H1 (cell line): ENCODE measurements at regions not wholly inside any gene's neighbourhood (a gene's known extent, or its start where the extent isn't known, plus 50 kb on each side); places are given as distances from the start of the nearest gene placed in this dataset.

Source experiments
- CTCF ChIA-PET: fragments of 300-600 bp; sonication (Branson Sonifier 250); formaldehyde crosslinking; loops from one replicate; lab custom pipeline; 2021; ENCODE audit not compliant: partially characterized antibody; lab: Charles Lee
- POLR2A ChIA-PET: fragments of 300-600 bp; sonication (Branson Sonifier 250); formaldehyde crosslinking; loops from one replicate; lab custom pipeline; 2021; ENCODE audit warnings: inconsistent platforms; ENCODE audit not compliant: partially characterized antibody; lab: Charles Lee
- DNase-seq, 2 experiments: peaks; one replicate each; pipeline versions ENCODE4 v3.0.0 to v3.0.0-alpha.2; 2010 to 2022; ENCODE audit warnings: low spot score in 2 of 2, low read depth in 1 of 2, mixed read lengths in 1 of 2
- FAIRE-seq: peaks from 2 replicates; lab custom pipeline; 2011; peaks lifted over from hg19 to GRCh38; lab: Jason Lieb, UNC
- H2AFZ ChIP-seq: 2 replicates; pipeline ENCODE4 v1.8.1; 2012; ENCODE audit warnings: low read length, inconsistent platforms
- H2AK5ac ChIP-seq: 2 replicates; pipeline ENCODE4 v1.6.1; 2013; ENCODE audit warnings: low read depth, low read length
- H2BK120ac ChIP-seq: replicated peaks from 2 replicates; pipeline ENCODE3; 2013; ENCODE audit warnings: low read depth, low read length, inconsistent platforms
- H2BK12ac ChIP-seq: 2 replicates; pipeline ENCODE4 v1.6.1; 2013; ENCODE audit warnings: low read depth, low read length
- H2BK15ac ChIP-seq: 2 replicates; pipeline ENCODE4 v1.6.1; 2013; ENCODE audit warnings: low read length
- H2BK20ac ChIP-seq: 2 replicates; pipeline ENCODE4 v1.6.1; 2013; ENCODE audit warnings: low read length
- H2BK5ac ChIP-seq: 2 replicates; pipeline ENCODE4 v1.6.1; 2013; ENCODE audit warnings: low read depth, low read length
- H3K14ac ChIP-seq: 2 replicates; pipeline ENCODE4 v1.6.1; 2013; ENCODE audit warnings: inconsistent platforms; ENCODE audit not compliant: insufficient read length
- H3K18ac ChIP-seq: 2 replicates; pipeline ENCODE4 v1.6.1; 2013; ENCODE audit warnings: low read length; ENCODE audit errors: extremely low read depth
- H3K23ac ChIP-seq: 2 replicates; pipeline ENCODE4 v1.6.1; 2013; ENCODE audit warnings: inconsistent platforms; ENCODE audit not compliant: insufficient read length
- H3K23me2 ChIP-seq: 2 replicates; pipeline ENCODE4 v1.6.1; 2013; ENCODE audit warnings: low read depth, low read length
- H3K27ac ChIP-seq: 2 replicates; pipeline ENCODE4 v1.6.1; 2011; ENCODE audit warnings: low read depth, low read length, inconsistent platforms
- H3K27me3 ChIP-seq, 4 experiments: replicated peaks in 1 of 4; 1 replicate in 1 of 4; 2 replicates in 3 of 4; pipeline versions ENCODE4 v1.6.1 to v1.8.1; 2011 to 2013; ENCODE audit warnings: low read length in 3 of 4, mild to moderate bottlenecking in 3 of 4, inconsistent platforms in 2 of 4, mixed read lengths in 2 of 4, moderate library complexity in 1 of 4; ENCODE audit not compliant: control insufficient read depth in 3 of 4, insufficient read depth in 3 of 4; ENCODE audit errors: extremely low read depth in 1 of 4
- H3K36me3 ChIP-seq, 4 experiments: 2 replicates each; pipeline versions ENCODE4 v1.6.1 to v1.8.1; 2011 to 2013; ENCODE audit warnings: mild to moderate bottlenecking in 4 of 4, low read length in 3 of 4, moderate library complexity in 2 of 4, control low read depth in 1 of 4, inconsistent platforms in 1 of 4; ENCODE audit not compliant: insufficient read depth in 4 of 4, control insufficient read depth in 2 of 4
- H3K4ac ChIP-seq: replicated peaks from 2 replicates; pipeline ENCODE3; 2013; ENCODE audit warnings: low read length, low read depth, mixed read lengths, inconsistent platforms; ENCODE audit not compliant: insufficient read length
- H3K4me1 ChIP-seq, 4 experiments: replicated peaks in 1 of 4; 1 replicate in 1 of 4; 2 replicates in 3 of 4; pipeline versions ENCODE4 v1.6.1 to v1.8.1; 2011 to 2013; ENCODE audit warnings: low read length in 3 of 4, inconsistent platforms in 2 of 4, mixed read lengths in 1 of 4; ENCODE audit not compliant: insufficient read depth in 4 of 4, control insufficient read depth in 3 of 4
- H3K4me2 ChIP-seq, 2 experiments: 2 replicates each; pipeline versions ENCODE4 v1.6.1 to v1.8.1; 2011 to 2013; ENCODE audit warnings: low read depth in 2 of 2, low read length in 2 of 2, control low read depth in 1 of 2, inconsistent platforms in 1 of 2, mild to moderate bottlenecking in 1 of 2; ENCODE audit not compliant: insufficient read depth in 1 of 2
- H3K4me3 ChIP-seq, 4 experiments: fragments of 200-600, 300-600 bp in 1 of 4; sonication (generic), shearing (Covaris generic), sonication (Bioruptor Twin) in 1 of 4; 2 replicates each; pipeline versions ENCODE4 v1.5.1 to v1.8.1; 2011 to 2016; ENCODE audit warnings: low read length in 4 of 4, low read depth in 3 of 4, control low read depth in 2 of 4, inconsistent platforms in 2 of 4, mild to moderate bottlenecking in 2 of 4, mixed read lengths in 1 of 4, moderate library complexity in 1 of 4; ENCODE audit not compliant: insufficient read depth in 2 of 4; ENCODE audit errors: extremely low read depth in 1 of 4
- H3K56ac ChIP-seq: replicated peaks from 2 replicates; pipeline ENCODE3; 2013; ENCODE audit warnings: low read depth, mild to moderate bottlenecking, mixed read lengths, low read length, inconsistent platforms; ENCODE audit not compliant: insufficient read length
- H3K79me1 ChIP-seq: 2 replicates; pipeline ENCODE4 v1.6.1; 2013; ENCODE audit warnings: low read depth, low read length, control low read depth
- H3K79me2 ChIP-seq, 2 experiments: 2 replicates each; pipeline versions ENCODE4 v1.6.1 to v1.8.1; 2012 to 2013; ENCODE audit warnings: low read length in 2 of 2, mild to moderate bottlenecking in 2 of 2, inconsistent platforms in 1 of 2; ENCODE audit not compliant: insufficient read depth in 2 of 2, control insufficient read depth in 1 of 2
- H3K9ac ChIP-seq, 4 experiments: replicated peaks in 1 of 4; 1 replicate in 1 of 4; 2 replicates in 3 of 4; pipeline versions ENCODE4 v1.6.1 to v1.8.1; 2011 to 2013; ENCODE audit warnings: low read depth in 3 of 4, low read length in 3 of 4, control low read depth in 2 of 4, mild to moderate bottlenecking in 2 of 4, moderate library complexity in 2 of 4, inconsistent platforms in 1 of 4; ENCODE audit errors: extremely low read depth in 1 of 4
- H3K9me3 ChIP-seq, 2 experiments: 2 replicates each; pipeline versions ENCODE4 v1.6.1 to v1.8.1; 2012 to 2013; ENCODE audit warnings: mild to moderate bottlenecking in 2 of 2, moderate library complexity in 2 of 2, control low read depth in 1 of 2, inconsistent platforms in 1 of 2, low read depth in 1 of 2, low read length in 1 of 2, mixed read lengths in 1 of 2; ENCODE audit not compliant: insufficient read depth in 2 of 2
- H4K20me1 ChIP-seq, 2 experiments: replicated peaks in 1 of 2; 2 replicates each; pipeline versions ENCODE3 to v1.8.1; 2011 to 2013; ENCODE audit warnings: inconsistent platforms in 2 of 2, low read length in 2 of 2, mild to moderate bottlenecking in 1 of 2; ENCODE audit not compliant: insufficient read depth in 2 of 2, control insufficient read depth in 1 of 2
- H4K5ac ChIP-seq: 2 replicates; pipeline ENCODE4 v1.6.1; 2013; ENCODE audit warnings: low read length, low read depth, mixed read lengths, inconsistent platforms; ENCODE audit not compliant: insufficient read length
- H4K8ac ChIP-seq: 2 replicates; pipeline ENCODE4 v1.8.0; 2013; ENCODE audit warnings: mild to moderate bottlenecking, moderate library complexity, low read length, inconsistent platforms; ENCODE audit not compliant: insufficient read depth; ENCODE audit errors: extremely low read depth
- H4K91ac ChIP-seq: replicated peaks from 2 replicates; pipeline ENCODE3; 2013; ENCODE audit warnings: low read length, mixed read lengths, inconsistent platforms; ENCODE audit not compliant: insufficient read length
- HDAC2 ChIP-seq, 2 experiments: fragments of 300-600 bp in 1 of 2; sonication (generic) in 1 of 2; IDR thresholded peaks; 2 replicates each; pipeline ENCODE4 v1.6.1; 2011 to 2012; ENCODE audit warnings: low read depth in 2 of 2, low read length in 2 of 2, mild to moderate bottlenecking in 2 of 2, moderate library complexity in 2 of 2, borderline replicate concordance in 1 of 2, inconsistent platforms in 1 of 2
- RBBP5 ChIP-seq: IDR thresholded peaks from 2 replicates; pipeline ENCODE4 v1.7.1; 2012; ENCODE audit warnings: low read depth, mild to moderate bottlenecking, inconsistent platforms, low read length, moderate library complexity, borderline replicate concordance
- RXRA ChIP-seq: IDR thresholded peaks from 2 replicates; pipeline ENCODE4 v1.6.1; 2011; ENCODE audit warnings: low read depth, mild to moderate bottlenecking, low read length, moderate library complexity; ENCODE audit not compliant: insufficient read depth
- SIN3A ChIP-seq, 2 experiments: IDR thresholded peaks in 1 of 2; conservative IDR thresholded peaks in 1 of 2; 2 replicates each; pipeline ENCODE4 v1.6.1; 2011 to 2012; ENCODE audit warnings: low read length in 2 of 2, improper control_type of control experiment in 1 of 2, low read depth in 1 of 2, mild to moderate bottlenecking in 1 of 2

- H4K20me1 ChIP-seq = no peaks in the 10 kb centered on the region
- H2BK20ac ChIP-seq = no peak overlapping the region
- no peak overlapping the region for H3K23ac ChIP-seq
- H4K8ac ChIP-seq = no peak overlapping the region
- H2BK5ac ChIP-seq = no peak overlapping the region
- H3K27me3 ChIP-seq = no peaks in the 10 kb centered on the region
- no peak overlapping the region for H2AFZ ChIP-seq
- H3K14ac ChIP-seq = no peak overlapping the region
- H3K18ac ChIP-seq = no peak overlapping the region
- FAIRE-seq = no peak
- H3K9me3 ChIP-seq = no peaks in the 10 kb centered on the region
- no peak for DNase-seq
- no peak overlapping the region for H4K5ac ChIP-seq
- no peak overlapping the region for H2BK12ac ChIP-seq
- no peak overlapping the region for H4K91ac ChIP-seq
- no peak for TF ChIP-seq RXRA
- TF ChIP-seq SIN3A (conservative IDR thresholded peaks at IDR 0.05 in 1 of 2, IDR thresholded peaks at IDR 0.05 in 1 of 2; ENCODE audit: low read depth in 1 of 2, low read length in 2 of 2) = no peak
- no peak for TF ChIP-seq HDAC2 (IDR thresholded peaks at IDR 0.05; ENCODE audit: borderline replicate concordance in 1 of 2, low read depth in 2 of 2, low read length in 2 of 2)
- no peak for TF ChIP-seq RBBP5
- no peaks in the 10 kb centered on the region for H3K4me1 ChIP-seq
- H3K56ac ChIP-seq = no peak overlapping the region
- ChIA-PET CTCF (no interaction called here), POLR2A (no interaction called here)
- no peaks in the 10 kb centered on the region for H3K23me2 ChIP-seq
- no peak overlapping the region for H3K4me2 ChIP-seq
- H3K4me3 ChIP-seq = no peak overlapping the region
- H2BK120ac ChIP-seq = no peak overlapping the region
- H3K79me2 ChIP-seq = no peaks in the 10 kb centered on the region
- no peak overlapping the region for H3K4ac ChIP-seq
- H3K27ac ChIP-seq = no peak overlapping the region
- no peaks in the 10 kb centered on the region for H3K36me3 ChIP-seq
- no peak overlapping the region for H2BK15ac ChIP-seq
- no peak overlapping the region for H3K9ac ChIP-seq
- no peaks in the 10 kb centered on the region for H3K79me1 ChIP-seq
- no peak overlapping the region for H2AK5ac ChIP-seq
Measured at GRCh38 chrX:88937616-88938015, 190.6 kb downstream of the CPXCR1 start.
